ENCODE measurements at regions not wholly inside any gene's neighbourhood (a gene's known extent, or its start where the extent isn't known, plus 50 kb on each side); places are given as distances from the start of the nearest gene placed in this dataset.

DNA sequence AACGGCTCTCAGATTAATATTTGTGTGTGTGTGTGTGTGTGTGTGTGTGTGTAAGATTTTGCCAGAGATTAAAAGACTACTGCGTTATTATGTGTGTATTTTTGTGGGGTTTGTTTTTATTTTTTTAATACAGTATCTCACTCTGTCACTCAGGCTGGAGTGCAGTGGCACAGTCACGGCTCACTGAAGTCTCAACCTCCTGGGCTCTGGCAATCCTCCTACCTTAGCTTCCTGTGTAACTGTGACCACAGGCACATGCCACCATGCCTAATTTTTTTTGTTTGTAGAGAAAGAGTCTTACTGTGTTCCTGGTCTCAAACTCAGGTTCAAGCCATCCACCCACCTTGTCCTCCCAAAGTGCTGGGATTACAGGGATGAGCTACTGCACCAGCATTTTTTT lies 87.2 kb downstream of the CYB561 start:
- Histone ChIP-seq H3K27me3 (ENCODE audit: insufficient read depth, low read length) (no peaks in the 10 kb centered on the region), H3K9me3 (ENCODE audit: low read depth, low read length) (no peaks in the 10 kb centered on the region), H3K4me2 (ENCODE audit: insufficient read depth, low read length) (no peak overlapping the region), H3K4me1 (ENCODE audit: insufficient read depth, low read length) (peaks cover 49% of the 10 kb centered on the region), H3K79me2 (ENCODE audit: insufficient read depth, low read length) (peaks cover 3% of the 10 kb centered on the region), H3K4me3 (ENCODE audit: insufficient read depth, low read length) (no peak overlapping the region), H4K20me1 (ENCODE audit: insufficient read depth, low read length) (no peaks in the 10 kb centered on the region), H3K36me3 (ENCODE audit: insufficient read depth, low read length) (peaks cover 4% of the 10 kb centered on the region), H3K27ac (ENCODE audit: low read depth, low read length) (peak overlapping the region; percentile 85), H2AFZ (ENCODE audit: low read length) (no peak overlapping the region)
- no peak for TF ChIP-seq CTCF (IDR thresholded peaks at IDR 0.05; ENCODE audit: extremely low read depth, low read depth, low read length)
- DNase-seq (ENCODE audit: insufficient read length, low spot score, missing footprints), result no peak

- Histone ChIP-seq H3K4me3 (ENCODE audit: insufficient read depth, low read length) (no peak overlapping the region), H3K27me3 (ENCODE audit: insufficient read depth, low read length) (no peaks in the 10 kb centered on the region), H3K79me2 (ENCODE audit: insufficient read depth, low read length) (peaks cover 3% of the 10 kb centered on the region), H3K27ac (ENCODE audit: low read depth, low read length) (no peak overlapping the region), H4K20me1 (ENCODE audit: insufficient read depth, low read length) (no peaks in the 10 kb centered on the region), H3K4me1 (ENCODE audit: insufficient read depth, low read length) (peaks cover 46% of the 10 kb centered on the region), H3K9me3 (ENCODE audit: low read depth, low read length) (no peaks in the 10 kb centered on the region), H2AFZ (ENCODE audit: low read length) (no peak overlapping the region), H3K4me2 (ENCODE audit: insufficient read depth, low read length) (no peak overlapping the region), H3K36me3 (ENCODE audit: insufficient read depth, low read length) (no peaks in the 10 kb centered on the region)
- peak; percentile 47 for DNase-seq (ENCODE audit: insufficient read length, low spot score, missing footprints)
- TF ChIP-seq CTCF (IDR thresholded peaks at IDR 0.05; ENCODE audit: extremely low read depth, low read depth, low read length), result no peak
Observed at GRCh38 chr17:63361182-63361581, 84.9 kb downstream of the CYB561 start.

DNA sequence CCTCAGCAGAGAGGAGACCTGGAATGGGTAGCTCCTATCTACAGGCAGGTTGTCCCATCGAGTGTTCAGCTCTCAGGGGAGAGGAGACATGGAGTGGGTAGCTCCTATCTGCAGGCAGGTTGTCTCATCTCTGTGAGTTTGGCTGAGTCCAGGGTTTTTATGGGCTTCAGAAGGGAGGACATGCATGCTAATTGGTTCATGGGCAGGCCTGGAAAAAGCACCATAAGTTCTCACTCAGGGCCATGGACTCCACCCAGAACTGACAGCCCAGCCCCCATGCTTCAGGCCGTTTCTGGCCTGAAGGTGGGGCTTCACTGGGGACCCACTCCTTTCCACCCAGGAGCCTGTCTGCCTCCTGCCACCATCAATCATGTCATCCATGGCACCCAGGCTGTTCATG lies 84.0 kb downstream of the CYB561 start:
- no peak overlapping the region for H3K4me2 ChIP-seq (ENCODE audit: insufficient read depth, low read length)

DNA sequence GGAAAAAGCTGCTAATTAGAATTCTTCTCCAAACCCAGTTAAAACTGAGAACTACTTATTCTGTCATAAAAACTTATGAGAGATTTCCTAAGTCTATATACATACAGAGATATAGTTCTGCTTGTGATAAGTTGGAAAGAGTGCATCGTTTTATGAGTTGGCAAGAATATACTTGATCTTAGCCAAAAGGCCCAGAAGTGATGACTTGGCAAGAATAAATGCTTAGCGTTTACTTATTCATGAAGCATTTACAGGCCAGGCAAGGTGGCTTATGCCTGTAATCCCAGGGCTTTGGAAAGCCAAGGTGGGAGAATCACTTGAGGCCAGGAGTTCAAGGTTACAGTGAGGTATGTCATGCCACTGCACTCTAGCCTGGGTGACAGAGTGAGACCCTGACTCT lies 81.7 kb downstream of the CYB561 start:
- Histone ChIP-seq H3K4me3 (ENCODE audit: insufficient read depth, low read length) (no peak overlapping the region), H3K79me2 (ENCODE audit: insufficient read depth, low read length) (peaks cover 6% of the 10 kb centered on the region), H4K20me1 (ENCODE audit: insufficient read depth, low read length) (no peaks in the 10 kb centered on the region), H3K27ac (ENCODE audit: low read depth, low read length) (no peak overlapping the region), H3K4me2 (ENCODE audit: insufficient read depth, low read length) (no peak overlapping the region), H3K27me3 (ENCODE audit: insufficient read depth, low read length) (no peaks in the 10 kb centered on the region), H3K4me1 (ENCODE audit: insufficient read depth, low read length) (peaks cover 31% of the 10 kb centered on the region), H3K36me3 (ENCODE audit: insufficient read depth, low read length) (no peaks in the 10 kb centered on the region), H3K9me3 (ENCODE audit: low read depth, low read length) (no peaks in the 10 kb centered on the region), H2AFZ (ENCODE audit: low read length) (no peak overlapping the region)
- DNase-seq (ENCODE audit: insufficient read length, low spot score, missing footprints), result no peak
- TF ChIP-seq CTCF (IDR thresholded peaks at IDR 0.05; ENCODE audit: extremely low read depth, low read depth, low read length), result no peak

More for the DNA sequence above, 84.0 kb downstream of the CYB561 start:
- Histone ChIP-seq H3K36me3 (ENCODE audit: insufficient read depth, low read length) (no peaks in the 10 kb centered on the region), H3K9me3 (ENCODE audit: low read depth, low read length) (no peaks in the 10 kb centered on the region), H3K27ac (ENCODE audit: low read depth, low read length) (no peak overlapping the region), H2AFZ (ENCODE audit: low read length) (no peak overlapping the region), H3K79me2 (ENCODE audit: insufficient read depth, low read length) (peaks cover 3% of the 10 kb centered on the region), H3K4me1 (ENCODE audit: insufficient read depth, low read length) (peaks cover 45% of the 10 kb centered on the region), H3K4me3 (ENCODE audit: insufficient read depth, low read length) (no peak overlapping the region), H3K27me3 (ENCODE audit: insufficient read depth, low read length) (no peaks in the 10 kb centered on the region), H4K20me1 (ENCODE audit: insufficient read depth, low read length) (no peaks in the 10 kb centered on the region)
- TF ChIP-seq CTCF (IDR thresholded peaks at IDR 0.05; ENCODE audit: extremely low read depth, low read depth, low read length), result no peak
- DNase-seq (ENCODE audit: insufficient read length, low spot score, missing footprints), result no peak
